Prostate gland (tissue), 2 donors: ENCODE measurements at regions not wholly inside any gene's neighbourhood (a gene's known extent, or its start where the extent isn't known, plus 50 kb on each side); places are given as distances from the start of the nearest gene placed in this dataset.

Experiments used
- DNase-seq: peaks from one replicate; pipeline ENCODE4 v3.0.0-alpha.2; 2019; ENCODE audit warnings: low spot score
- H3K27ac ChIP-seq, 2 donors: fragments of 200-600 bp; sonication (generic); 2 replicates each; pipeline ENCODE4 v1.5.1; 2017 to 2019
- H3K27me3 ChIP-seq: fragments of 200-600 bp; sonication (generic); replicated peaks from 2 replicates; pipeline ENCODE4 v1.5.1; 2019; ENCODE audit not compliant: insufficient read depth
- H3K36me3 ChIP-seq, 2 donors: fragments of 200-600 bp; sonication (generic); 1 replicate in 1 of 2; 2 replicates in 1 of 2; pipeline versions ENCODE4 v1.5.1 to v1.8.1; 2017 to 2019
- H3K4me1 ChIP-seq: fragments of 200-600 bp; sonication (generic); replicated peaks from 2 replicates; pipeline ENCODE4 v1.5.1; 2019
- H3K4me3 ChIP-seq, 2 donors: fragments of 200-600 bp; sonication (generic); 2 replicates each; pipeline ENCODE4 v1.5.1; 2017 to 2019
- H3K9me3 ChIP-seq: fragments of 200-600 bp; sonication (generic); 2 replicates; pipeline ENCODE4 v1.5.1; 2017
- CTCF ChIP-seq, 4 experiments: fragments of 200-600 bp in 2 of 4; fragments of 450-650 bp in 2 of 4; sonication (generic) in 2 of 4; IDR thresholded peaks; 1 replicate in 3 of 4; 2 replicates in 1 of 4; pipeline ENCODE4 v1.5.1; 2016 to 2019; ENCODE audit warnings: antibody characterized with exemption in 4 of 4, mild to moderate bottlenecking in 2 of 4, moderate library complexity in 2 of 4
- POLR2A ChIP-seq: fragments of 450-650 bp; IDR thresholded peaks from one replicate; pipeline ENCODE4 v1.6.1; 2016; ENCODE audit warnings: antibody characterized with exemption, mild to moderate bottlenecking
- POLR2AphosphoS5 ChIP-seq: sonication (generic); formaldehyde crosslinking; IDR thresholded peaks from one replicate; pipeline ENCODE4 v1.6.1; 2017; ENCODE audit warnings: antibody characterized with exemption
- WGBS: methylation state at CpG from one replicate; pipeline ENCODE4 v1.1.5; 2018; 5-methylcytosine and 5-hydroxymethylcytosine counted together
- intact Hi-C: fragments of 100-400 bp; cut with DNase I; formaldehyde crosslinking; loops from one replicate; pipeline ENCODE4 v1.14.2; 2022

GRCh38 chr5:155282503-155283107 lies 269.1 kb downstream of the KIF4B start:
- intact Hi-C loops: no loop called here
- no peaks in the 10 kb centered on the region for H3K9me3 ChIP-seq
- H3K27ac ChIP-seq: no peak overlapping the region
- no peaks in the 10 kb centered on the region for H3K4me1 ChIP-seq
- H3K4me3 ChIP-seq: no peak overlapping the region
- DNase-seq: no peak
- H3K36me3 ChIP-seq: no peaks in the 10 kb centered on the region
- no peaks in the 10 kb centered on the region for H3K27me3 ChIP-seq
- WGBS: 50% methylated on average over 6 of the region's 6 CpGs
- no peak for TF ChIP-seq CTCF (IDR thresholded peaks at IDR 0.05)
- no peak for TF ChIP-seq POLR2A
- no peak for TF ChIP-seq POLR2AphosphoS5

GRCh38 chr5:155285706-155286105 lies 272.2 kb downstream of the KIF4B start:
- no peaks in the 10 kb centered on the region for H3K9me3 ChIP-seq
- H3K4me1 ChIP-seq: no peaks in the 10 kb centered on the region
- no peaks in the 10 kb centered on the region for H3K27me3 ChIP-seq
- no peak for TF ChIP-seq POLR2AphosphoS5
- no peak for TF ChIP-seq POLR2A
- no peak for TF ChIP-seq CTCF (IDR thresholded peaks at IDR 0.05)
- no peak overlapping the region for H3K4me3 ChIP-seq
- H3K27ac ChIP-seq: no peak overlapping the region
- 47% methylated on average over 1 of the region's 1 CpG for WGBS
- no peak for DNase-seq
- intact Hi-C loops: no loop called here
- no peaks in the 10 kb centered on the region for H3K36me3 ChIP-seq

GRCh38 chr5:155290937-155291336 lies 277.4 kb downstream of the KIF4B start:
- no peaks in the 10 kb centered on the region for H3K4me1 ChIP-seq

GRCh38 chr5:155293605-155294178 lies 280.1 kb downstream of the KIF4B start:
- no peak for TF ChIP-seq POLR2A
- TF ChIP-seq CTCF (IDR thresholded peaks at IDR 0.05): no peak
- TF ChIP-seq POLR2AphosphoS5: no peak
- Histone ChIP-seq H3K9me3 (no peaks in the 10 kb centered on the region), H3K36me3 (no peaks in the 10 kb centered on the region), H3K27ac (no peak overlapping the region), H3K27me3 (no peaks in the 10 kb centered on the region), H3K4me3 (no peak overlapping the region), H3K4me1 (no peaks in the 10 kb centered on the region)
- intact Hi-C loops: no loop called here
- DNase-seq: no peak
- 84% methylated on average over 4 of the region's 4 CpGs for WGBS

More at GRCh38 chr5:155290937-155291336, 277.4 kb downstream of the KIF4B start:
- DNase-seq: no peak
- Histone ChIP-seq H3K9me3 (no peaks in the 10 kb centered on the region), H3K36me3 (no peaks in the 10 kb centered on the region), H3K4me3 (no peak overlapping the region), H3K27ac (no peak overlapping the region), H3K27me3 (no peaks in the 10 kb centered on the region)
- TF ChIP-seq POLR2A (no peak), CTCF (IDR thresholded peaks at IDR 0.05) (no peak), POLR2AphosphoS5 (no peak)
- 25% methylated on average over 1 of the region's 1 CpG for WGBS
- intact Hi-C loops: no loop called here

- no peak for TF ChIP-seq POLR2AphosphoS5
- TF ChIP-seq POLR2A: no peak
- no peak for TF ChIP-seq CTCF (IDR thresholded peaks at IDR 0.05)
Measured at GRCh38 chr5:155295111-155295510, 281.6 kb downstream of the KIF4B start.

More at GRCh38 chr5:155295111-155295510, 281.6 kb downstream of the KIF4B start:
- intact Hi-C loops: no loop called here
- Histone ChIP-seq H3K27ac (no peak overlapping the region), H3K36me3 (no peaks in the 10 kb centered on the region), H3K4me1 (no peaks in the 10 kb centered on the region), H3K4me3 (no peak overlapping the region), H3K27me3 (no peaks in the 10 kb centered on the region), H3K9me3 (no peaks in the 10 kb centered on the region)
- no peak for DNase-seq
- 59% methylated on average over 1 of the region's 1 CpG for WGBS
